OCI-LY3 (cell line): ENCODE measurements at regions not wholly inside any gene's neighbourhood (a gene's known extent, or its start where the extent isn't known, plus 50 kb on each side); places are given as distances from the start of the nearest gene placed in this dataset.

Experiments used
- CTCF ChIP-seq: fragments of 200-600, 300-600 bp; sonication (generic); IDR thresholded peaks from 2 replicates; pipeline ENCODE4 v1.5.1; 2014; ENCODE audit warnings: antibody characterized with exemption, low read length, low read depth
- EZH2phosphoT487 ChIP-seq: fragments of 200-600 bp; shearing (Covaris generic); IDR thresholded peaks from 2 replicates; pipeline ENCODE4 v1.6.1; 2018; ENCODE audit warnings: antibody characterized with exemption, mixed run types, low read depth

GRCh38 chr10:71052708-71053107, 159.7 kb upstream of the UNC5B start:
- no peak for TF ChIP-seq CTCF
- no peak for TF ChIP-seq EZH2phosphoT487
